ENCODE measurements at regions not wholly inside any gene's neighbourhood (a gene's known extent, or its start where the extent isn't known, plus 50 kb on each side); places are given as distances from the start of the nearest gene placed in this dataset.
A peak's percentile ranks its signal among the peaks of the same experiment; 100 is the strongest.

DNA sequence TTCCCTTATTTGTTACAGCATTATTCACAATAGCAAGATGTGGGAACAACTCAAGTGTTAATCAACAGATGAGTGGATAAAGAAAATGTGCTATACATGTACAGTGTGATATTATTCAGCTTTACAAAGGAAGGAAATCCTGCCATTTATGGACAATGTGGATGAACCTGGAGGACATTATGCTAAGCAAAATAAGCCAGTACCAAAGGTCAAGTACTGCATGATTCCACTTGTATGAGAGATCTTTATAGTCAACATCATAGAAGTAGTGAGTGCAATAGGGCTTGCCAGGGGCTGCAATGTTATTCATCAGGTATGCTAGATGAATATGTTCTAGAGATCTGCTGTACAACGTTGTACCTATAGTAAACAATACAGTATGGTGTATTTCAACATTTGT, 138.5 kb upstream of the AGR3 start:
- Mint-ChIP-seq H3K27me3 (no peaks in the 10 kb centered on the region), H3K4me1 (peaks cover 12% of the 10 kb centered on the region), H3K36me3 (ENCODE audit: low read depth) (no peaks in the 10 kb centered on the region), H3K9me3 (no peaks in the 10 kb centered on the region), H3K27ac (no peak overlapping the region), H3K4me3 (no peak overlapping the region)
- no peak for DNase-seq
- no peak for ATAC-seq

DNA sequence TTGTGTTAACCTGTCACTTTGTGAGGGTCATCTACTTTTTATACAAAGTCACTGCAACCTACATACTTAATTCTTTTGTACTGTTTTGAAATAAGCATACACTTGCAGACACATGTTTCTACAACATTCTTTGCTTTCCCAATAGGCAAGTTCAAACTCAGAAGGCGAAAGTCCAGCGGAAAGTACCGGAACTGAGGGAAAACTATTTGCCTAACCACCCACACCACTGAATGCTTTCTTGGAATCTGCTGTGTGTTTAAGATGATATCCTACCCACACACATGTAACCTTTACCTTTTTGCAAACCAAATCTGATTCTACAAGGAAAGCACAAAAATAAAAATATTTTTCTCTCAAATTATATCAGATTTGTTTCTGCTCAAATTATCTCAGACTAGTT, 139.4 kb upstream of the AGR3 start:
- no peak for DNase-seq
- Mint-ChIP-seq H3K27me3 (no peaks in the 10 kb centered on the region), H3K9me3 (no peaks in the 10 kb centered on the region)

DNA sequence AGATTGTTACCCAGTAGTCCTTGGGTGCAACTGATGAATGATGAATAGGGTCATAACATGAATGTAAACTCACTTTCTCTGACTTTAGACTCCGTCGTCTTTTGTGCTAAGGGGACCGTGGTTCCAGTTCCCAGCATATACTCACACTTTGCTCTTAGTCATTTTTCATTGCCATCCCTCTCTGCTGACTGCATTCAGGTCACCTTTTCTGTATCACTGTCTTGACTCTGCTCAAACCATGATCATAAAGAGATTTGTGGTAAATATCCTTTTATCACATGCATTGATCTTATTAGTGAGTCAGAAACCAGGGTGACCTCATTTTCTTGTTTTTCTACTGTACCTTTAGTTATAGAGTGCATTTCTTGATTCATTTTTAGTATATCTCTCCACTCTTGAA, 141.1 kb upstream of the AGR3 start:
- peak; percentile 96 for ATAC-seq
- no peaks in the 10 kb centered on the region for H3K9me3 Mint-ChIP-seq
- peaks cover 11% of the 10 kb centered on the region for H3K4me1 Mint-ChIP-seq
- H3K4me3 Mint-ChIP-seq: no peak overlapping the region
- H3K27me3 Mint-ChIP-seq: no peaks in the 10 kb centered on the region
- H3K27ac Mint-ChIP-seq: no peak overlapping the region
- no peaks in the 10 kb centered on the region for H3K36me3 Mint-ChIP-seq (ENCODE audit: low read depth)
- DNase-seq: no peak

More for the DNA sequence above, 139.4 kb upstream of the AGR3 start:
- H3K36me3 Mint-ChIP-seq (ENCODE audit: low read depth): no peaks in the 10 kb centered on the region
- H3K4me1 Mint-ChIP-seq: peaks cover 12% of the 10 kb centered on the region
- no peak overlapping the region for H3K4me3 Mint-ChIP-seq
- ATAC-seq: no peak
- no peak overlapping the region for H3K27ac Mint-ChIP-seq

DNA sequence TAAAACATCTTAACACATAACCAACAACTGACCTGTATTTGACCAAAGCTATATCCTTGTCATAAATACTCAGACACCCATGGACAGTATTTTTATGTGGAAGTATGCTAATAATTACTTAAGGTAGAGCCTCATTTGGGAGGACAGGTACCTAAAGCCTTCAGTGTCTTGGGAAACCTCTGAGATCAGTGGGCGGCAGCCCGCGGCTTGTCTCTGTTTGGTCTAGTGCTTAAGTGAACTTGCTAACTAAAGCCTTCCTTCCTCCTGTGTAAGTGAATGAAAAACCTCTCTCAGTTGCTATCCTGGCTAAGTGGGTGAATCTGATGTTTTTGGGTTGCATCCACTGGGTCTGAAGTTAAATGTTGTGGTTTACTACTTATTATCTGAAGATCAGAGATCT, 144.5 kb upstream of the AGR3 start:
- DNase-seq (no peak), ATAC-seq (no peak)
- Mint-ChIP-seq H3K9me3 (no peaks in the 10 kb centered on the region), H3K27ac (no peak overlapping the region), H3K36me3 (ENCODE audit: low read depth) (no peaks in the 10 kb centered on the region), H3K27me3 (no peaks in the 10 kb centered on the region), H3K4me1 (peaks cover 17% of the 10 kb centered on the region), H3K4me3 (no peak overlapping the region)

DNA sequence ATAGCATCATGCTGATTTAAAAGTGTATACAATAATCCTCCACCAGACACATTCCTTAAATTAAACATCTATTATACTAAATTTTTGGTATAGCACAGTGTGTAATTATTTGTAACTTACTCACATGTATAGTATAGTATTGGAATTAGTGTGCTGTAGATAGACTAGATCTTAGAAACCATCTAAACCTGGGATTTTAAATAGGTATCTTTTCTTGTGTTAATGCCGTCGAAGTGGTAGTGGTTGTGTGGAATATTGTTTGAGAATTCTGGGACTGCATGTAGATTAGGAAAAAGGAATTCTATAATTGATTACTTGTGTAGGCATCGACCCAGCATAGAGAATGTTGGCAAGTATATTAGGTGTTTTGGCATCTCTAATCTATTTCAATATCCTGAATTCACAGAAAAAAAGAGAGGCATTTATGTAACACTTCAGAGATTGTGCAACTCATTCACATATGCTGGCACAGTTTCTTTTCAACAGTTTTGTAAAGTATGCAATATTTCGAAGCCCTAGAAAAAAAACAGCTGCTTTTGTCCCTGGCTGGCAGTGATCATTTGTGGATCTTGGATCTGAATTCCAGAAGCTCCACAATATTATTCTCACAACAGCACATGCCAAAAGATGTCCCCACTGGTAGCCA, 145.5 kb upstream of the AGR3 start:
- ATAC-seq (no peak), DNase-seq (no peak)
- Mint-ChIP-seq H3K9me3 (no peaks in the 10 kb centered on the region), H3K27ac (no peak overlapping the region), H3K4me3 (no peak overlapping the region), H3K36me3 (ENCODE audit: low read depth) (no peaks in the 10 kb centered on the region), H3K27me3 (no peaks in the 10 kb centered on the region), H3K4me1 (peaks cover 20% of the 10 kb centered on the region)

DNA sequence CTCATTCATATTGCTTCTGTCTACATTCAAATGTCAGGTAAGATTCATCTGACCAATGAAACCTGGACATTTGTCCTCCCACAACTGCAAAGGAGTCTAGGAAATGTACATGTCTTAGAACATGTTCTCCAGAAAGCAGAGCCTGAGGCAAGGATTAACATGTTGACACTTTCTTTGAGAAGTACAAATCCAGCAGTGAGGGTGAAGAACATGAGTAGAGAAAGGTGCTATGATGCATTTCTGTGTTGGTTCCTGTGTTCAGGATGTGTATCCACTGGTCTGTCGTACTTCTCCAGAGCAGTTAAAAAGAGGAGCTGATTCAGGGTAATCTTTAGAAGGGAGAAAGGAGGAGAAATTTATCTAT, 146.0 kb upstream of the AGR3 start:
- peaks cover 15% of the 10 kb centered on the region for H3K4me1 Mint-ChIP-seq
- ATAC-seq (no peak), DNase-seq (no peak)
- H3K27ac Mint-ChIP-seq: no peak overlapping the region
- H3K36me3 Mint-ChIP-seq (ENCODE audit: low read depth): no peaks in the 10 kb centered on the region
- no peak overlapping the region for H3K4me3 Mint-ChIP-seq
- H3K9me3 Mint-ChIP-seq: no peaks in the 10 kb centered on the region
- no peaks in the 10 kb centered on the region for H3K27me3 Mint-ChIP-seq

DNA sequence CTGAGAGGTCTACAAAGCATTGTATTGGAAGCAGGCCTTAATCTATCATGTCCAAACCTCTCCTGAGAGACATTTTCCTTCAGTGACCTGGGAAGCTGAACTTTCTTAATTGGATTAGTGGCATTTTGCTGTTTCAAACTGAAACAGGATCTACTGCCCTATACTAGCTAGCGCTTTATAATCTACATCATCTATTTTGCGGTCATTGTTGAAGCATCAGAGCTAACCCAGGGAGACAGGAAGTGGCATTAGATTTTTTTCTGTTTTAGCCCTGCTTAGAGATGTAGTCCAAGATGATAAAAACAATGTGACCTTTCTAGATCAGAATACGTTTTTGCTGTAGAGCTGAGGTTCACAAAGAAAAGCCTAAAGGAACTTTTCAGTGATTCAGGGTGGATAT, 147.4 kb upstream of the AGR3 start:
- Mint-ChIP-seq H3K27me3 (no peaks in the 10 kb centered on the region), H3K4me1 (peaks cover 9% of the 10 kb centered on the region), H3K9me3 (no peaks in the 10 kb centered on the region), H3K36me3 (ENCODE audit: low read depth) (no peaks in the 10 kb centered on the region), H3K4me3 (no peak overlapping the region), H3K27ac (no peak overlapping the region)
- ATAC-seq (peak; percentile 54), DNase-seq (no peak)

DNA sequence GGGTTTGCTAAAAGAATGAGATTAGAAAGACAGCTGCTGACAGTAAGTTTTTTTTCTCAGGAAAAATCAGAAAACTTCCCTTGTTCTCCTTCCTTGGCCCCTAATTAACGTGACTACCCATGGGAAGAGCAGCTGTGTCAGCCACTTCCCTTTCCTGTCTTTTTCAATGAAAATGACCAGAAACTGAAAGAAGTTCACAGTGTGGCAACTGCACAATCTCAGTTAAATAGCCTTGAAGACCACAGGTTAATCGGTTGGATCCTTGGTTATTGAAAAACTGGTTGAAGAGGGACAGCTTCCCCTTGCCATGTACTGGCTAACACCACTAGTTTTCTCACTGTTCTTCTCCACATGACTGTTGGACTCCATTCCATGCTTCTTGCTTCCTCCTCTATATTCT, 148.8 kb upstream of the AGR3 start:
- Mint-ChIP-seq H3K9me3 (no peaks in the 10 kb centered on the region), H3K27me3 (peaks cover 2% of the 10 kb centered on the region), H3K36me3 (ENCODE audit: low read depth) (no peaks in the 10 kb centered on the region), H3K27ac (no peak overlapping the region), H3K4me1 (peaks cover 9% of the 10 kb centered on the region), H3K4me3 (no peak overlapping the region)
- no peak for ATAC-seq
- no peak for DNase-seq

DNA sequence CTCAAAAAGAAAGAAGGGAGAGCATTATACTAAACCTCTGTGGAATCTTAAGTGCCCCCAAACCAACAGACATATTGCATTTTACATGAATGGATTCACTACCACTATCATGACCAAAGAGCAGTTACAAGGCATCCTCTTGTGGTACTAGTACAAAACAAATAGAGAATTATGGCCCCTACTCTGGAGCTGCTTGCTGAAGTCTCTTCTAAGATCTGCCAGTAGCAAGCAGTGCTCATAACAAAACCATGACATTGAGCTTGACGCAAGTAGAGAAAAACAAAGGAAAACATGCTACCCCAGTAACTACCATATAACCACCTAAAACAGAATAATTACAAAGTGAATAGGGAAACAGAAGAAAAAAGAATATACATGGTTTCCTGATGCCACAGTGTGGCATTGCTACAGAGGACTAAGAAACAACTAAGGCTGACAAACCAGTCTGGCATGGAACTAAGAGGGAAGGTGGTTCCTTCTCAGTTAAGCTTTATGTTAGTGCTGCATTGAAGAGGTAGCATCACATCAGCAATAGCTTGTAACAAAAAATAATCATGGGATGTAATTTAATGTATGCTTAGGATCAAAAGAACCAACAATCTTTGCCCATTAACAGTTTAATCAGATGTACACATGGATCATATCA, 150.2 kb upstream of the AGR3 start:
- DNase-seq (no peak), ATAC-seq (no peak)
- Mint-ChIP-seq H3K4me1 (peaks cover 9% of the 10 kb centered on the region), H3K36me3 (ENCODE audit: low read depth) (no peaks in the 10 kb centered on the region), H3K27ac (no peak overlapping the region), H3K4me3 (no peak overlapping the region), H3K27me3 (peaks cover 2% of the 10 kb centered on the region), H3K9me3 (no peaks in the 10 kb centered on the region)

DNA sequence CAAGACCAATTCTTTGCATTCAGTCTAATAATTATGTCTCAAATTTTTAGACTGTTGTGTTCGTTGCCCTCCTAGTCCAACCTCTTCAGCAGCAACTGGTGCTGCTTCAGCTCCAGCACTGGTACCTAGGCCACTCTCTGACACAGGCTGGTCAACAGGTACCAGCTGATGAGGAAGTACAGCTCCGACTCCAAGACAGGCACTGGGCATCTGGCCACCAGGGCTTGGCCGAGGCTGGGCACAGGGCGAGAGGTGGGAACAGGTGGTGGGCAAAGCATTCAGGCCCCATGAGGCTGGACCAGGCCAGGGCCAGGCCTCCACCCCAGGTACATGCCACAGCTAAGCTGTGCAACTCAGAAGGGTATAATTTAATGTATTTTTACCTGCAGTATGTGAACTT, 151.5 kb upstream of the AGR3 start:
- no peak for DNase-seq
- Mint-ChIP-seq H3K27me3 (peaks cover 2% of the 10 kb centered on the region), H3K4me3 (no peak overlapping the region), H3K27ac (no peak overlapping the region), H3K4me1 (peaks cover 18% of the 10 kb centered on the region), H3K9me3 (no peaks in the 10 kb centered on the region), H3K36me3 (ENCODE audit: low read depth) (no peaks in the 10 kb centered on the region)
- no peak for ATAC-seq

DNA sequence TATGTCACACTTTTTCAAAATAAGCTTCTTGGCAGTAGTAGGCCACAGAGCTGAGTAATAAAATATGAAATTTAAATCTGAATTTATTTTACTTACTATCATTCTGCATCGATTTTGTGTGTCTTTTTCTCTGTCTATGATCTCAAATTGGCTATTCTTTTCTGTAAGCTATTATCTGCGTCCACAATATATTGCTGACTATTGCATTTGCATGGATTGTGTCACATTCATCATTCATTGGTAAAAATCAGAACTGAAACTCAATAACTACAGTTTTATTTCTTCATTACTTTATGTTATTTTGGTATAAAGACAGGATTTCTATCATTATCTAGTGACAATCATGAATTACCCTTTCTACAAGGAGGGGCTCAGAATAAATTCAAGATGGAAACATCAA, 154.8 kb upstream of the AGR3 start:
- Mint-ChIP-seq H3K27ac (no peak overlapping the region), H3K4me1 (peaks cover 21% of the 10 kb centered on the region), H3K36me3 (ENCODE audit: low read depth) (no peaks in the 10 kb centered on the region), H3K27me3 (peaks cover 6% of the 10 kb centered on the region), H3K4me3 (no peak overlapping the region), H3K9me3 (no peaks in the 10 kb centered on the region)
- ATAC-seq (no peak), DNase-seq (no peak)

DNA sequence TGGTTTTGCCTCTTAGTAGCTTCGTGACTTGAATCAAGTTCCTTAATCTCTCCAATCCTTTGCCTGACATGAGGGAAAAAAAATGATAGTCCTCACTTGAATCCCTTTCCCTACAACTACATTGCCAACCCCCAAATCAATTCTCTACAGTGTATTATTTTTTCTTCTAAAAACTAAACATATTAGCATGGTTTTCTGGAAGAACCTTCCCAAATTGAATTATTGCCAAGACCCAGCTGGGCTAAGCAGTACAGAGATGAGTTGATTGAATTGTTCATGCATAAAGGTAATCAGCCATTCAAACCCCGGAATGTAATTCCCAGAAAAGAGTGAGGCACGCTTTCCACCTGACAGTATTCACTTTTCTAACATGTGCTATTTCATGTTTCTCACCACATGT, 155.6 kb upstream of the AGR3 start:
- ATAC-seq (no peak), DNase-seq (no peak)
- Mint-ChIP-seq H3K27ac (no peak overlapping the region), H3K27me3 (peaks cover 6% of the 10 kb centered on the region), H3K9me3 (no peaks in the 10 kb centered on the region), H3K4me1 (peaks cover 21% of the 10 kb centered on the region), H3K36me3 (ENCODE audit: low read depth) (no peaks in the 10 kb centered on the region), H3K4me3 (no peak overlapping the region)

DNA sequence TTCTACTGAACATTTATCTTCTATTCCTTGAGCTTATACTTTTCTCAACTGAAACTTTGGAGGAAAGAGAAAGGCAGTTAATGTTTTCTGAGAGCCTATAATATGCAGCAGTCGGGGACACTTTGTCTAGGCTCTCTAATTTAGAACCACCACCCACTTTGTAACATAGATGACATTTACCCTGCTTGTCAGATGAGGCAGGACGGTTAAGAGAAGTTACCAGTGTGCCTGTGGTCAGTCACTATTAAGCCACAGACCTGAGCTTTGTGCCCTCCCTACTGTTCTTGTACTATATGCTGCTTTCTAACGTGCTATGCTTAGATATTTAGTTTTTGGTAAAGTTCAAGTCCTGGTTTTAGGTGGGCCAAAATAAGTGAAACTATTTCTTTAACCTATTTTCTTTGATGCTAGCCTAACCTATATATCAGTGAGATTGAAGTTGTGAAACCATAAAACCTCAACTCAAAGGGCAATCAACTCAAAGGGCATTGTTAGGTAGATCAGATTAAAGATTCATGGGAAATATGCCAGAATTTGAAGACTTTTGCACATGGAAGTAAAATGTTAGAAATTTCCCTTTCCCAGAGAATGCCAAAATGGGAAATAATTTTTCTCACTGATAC, 156.5 kb upstream of the AGR3 start:
- Mint-ChIP-seq H3K4me1 (peaks cover 28% of the 10 kb centered on the region), H3K27me3 (peaks cover 6% of the 10 kb centered on the region), H3K27ac (no peak overlapping the region)

DNA sequence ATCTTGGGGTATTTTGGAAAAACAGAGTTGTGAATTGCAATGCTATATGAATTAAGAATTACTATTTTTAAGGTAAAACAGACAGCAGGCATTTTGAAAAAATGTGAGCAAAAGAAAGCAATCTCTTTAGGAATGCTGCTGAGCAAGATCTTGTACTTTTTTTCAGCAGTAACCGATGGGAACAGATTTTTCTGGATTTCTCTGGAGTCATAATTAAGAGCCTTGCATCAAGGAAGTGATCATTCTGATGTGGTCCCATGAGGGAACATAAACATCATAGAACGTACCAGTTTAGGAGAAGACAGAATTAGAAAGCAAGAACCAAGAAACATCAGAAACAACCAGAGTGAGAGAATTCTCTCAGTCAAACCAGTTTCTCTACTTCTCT, 157.0 kb upstream of the AGR3 start:
- DNase-seq: no peak
- Mint-ChIP-seq H3K27me3 (peaks cover 6% of the 10 kb centered on the region), H3K9me3 (no peaks in the 10 kb centered on the region), H3K27ac (no peak overlapping the region), H3K4me1 (peaks cover 31% of the 10 kb centered on the region), H3K36me3 (ENCODE audit: low read depth) (no peaks in the 10 kb centered on the region), H3K4me3 (no peak overlapping the region)
- ATAC-seq: no peak

More for the DNA sequence above, 156.5 kb upstream of the AGR3 start:
- no peaks in the 10 kb centered on the region for H3K36me3 Mint-ChIP-seq (ENCODE audit: low read depth)
- DNase-seq (no peak), ATAC-seq (peak; percentile 28)
- no peak overlapping the region for H3K4me3 Mint-ChIP-seq
- H3K9me3 Mint-ChIP-seq: no peaks in the 10 kb centered on the region

DNA sequence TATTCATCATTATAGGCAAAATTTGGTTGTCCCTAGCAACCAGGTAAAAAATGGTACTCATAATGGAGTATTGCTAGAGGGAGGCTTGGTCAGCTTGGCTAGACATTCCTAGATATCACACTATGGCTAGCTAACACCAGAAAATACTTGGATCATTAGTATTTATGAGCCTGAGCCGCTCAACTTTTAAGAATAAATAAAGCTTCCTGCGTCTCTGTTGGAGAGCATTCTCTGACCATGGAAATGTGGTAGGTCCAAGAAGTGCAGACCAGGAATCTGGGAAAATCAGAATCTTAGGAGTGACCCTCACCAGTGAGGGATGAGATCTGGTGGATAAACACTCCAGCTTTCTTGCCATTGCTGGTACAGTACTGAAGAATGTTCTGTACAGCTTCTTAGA, 157.6 kb upstream of the AGR3 start:
- Mint-ChIP-seq H3K27me3 (peaks cover 6% of the 10 kb centered on the region), H3K9me3 (no peaks in the 10 kb centered on the region), H3K4me1 (peaks cover 33% of the 10 kb centered on the region), H3K4me3 (no peak overlapping the region), H3K36me3 (ENCODE audit: low read depth) (no peaks in the 10 kb centered on the region), H3K27ac (no peak overlapping the region)
- ATAC-seq (no peak), DNase-seq (no peak)

Data from activated naive CD8-positive, alpha-beta T cell treated with anti-CD3 and anti-CD28 coated beads, Interleukin-2, amount 50 U/mL, for 24 hours (primary cell).